HepG2 (cell line): ENCODE measurements at regions not wholly inside any gene's neighbourhood (a gene's known extent, or its start where the extent isn't known, plus 50 kb on each side); places are given as distances from the start of the nearest gene placed in this dataset.

Source experiments
- TP53 ChIP-seq: sonication (generic); formaldehyde crosslinking; conservative IDR thresholded peaks from 2 replicates; pipeline ENCODE4 v1.4.0; 2020; ENCODE audit warnings: missing genetic modification reagents
- TF ChIP-seq, protein P1 (sequence below): sonication (generic); formaldehyde crosslinking; IDR thresholded peaks from 2 replicates; pipeline ENCODE4 v1.5.0; 2020; ENCODE audit warnings: mild to moderate bottlenecking, low read depth, missing genetic modification reagents, borderline replicate concordance

DNA sequence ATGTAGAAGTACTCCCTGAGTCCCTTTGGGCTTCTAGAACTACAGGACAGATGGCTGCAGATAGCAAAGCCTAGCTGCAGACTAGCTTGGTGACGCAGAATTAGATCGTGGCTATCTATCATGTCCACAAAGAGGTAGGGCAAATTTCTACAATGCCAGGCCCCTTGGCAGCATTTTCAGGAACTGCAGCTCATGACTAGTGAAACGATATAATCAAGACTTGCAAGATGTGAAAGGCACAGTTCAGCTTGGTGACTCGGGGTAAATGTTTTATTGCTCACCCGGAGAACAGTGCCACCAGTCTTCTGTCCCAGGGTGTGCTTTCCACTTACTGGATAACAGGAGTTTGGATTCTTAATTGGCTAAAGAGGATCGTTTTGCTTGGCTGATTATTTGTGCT is 108.7 kb upstream of the LY86 start:
- TF ChIP-seq, protein P1, sequence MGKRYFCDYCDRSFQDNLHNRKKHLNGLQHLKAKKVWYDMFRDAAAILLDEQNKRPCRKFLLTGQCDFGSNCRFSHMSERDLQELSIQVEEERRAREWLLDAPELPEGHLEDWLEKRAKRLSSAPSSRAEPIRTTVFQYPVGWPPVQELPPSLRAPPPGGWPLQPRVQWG (CRISPR knock-in tag), result no peak
- no peak for TF ChIP-seq TP53
